ENCODE measurements at regions not wholly inside any gene's neighbourhood (a gene's known extent, or its start where the extent isn't known, plus 50 kb on each side); places are given as distances from the start of the nearest gene placed in this dataset.

GRCh38 chr6:54730767-54731630, 115.6 kb upstream of the FAM83B start:
- Histone ChIP-seq H3K27me3 (ENCODE audit: insufficient read depth, low read length) (no peaks in the 10 kb centered on the region), H3K27ac (ENCODE audit: low read depth, low read length) (no peak overlapping the region), H3K36me3 (ENCODE audit: insufficient read depth, low read length) (no peaks in the 10 kb centered on the region), H3K4me1 (ENCODE audit: insufficient read depth, low read length) (no peaks in the 10 kb centered on the region), H3K4me3 (ENCODE audit: low read length in 2 of 2) (no peak overlapping the region), H3K9me3 (ENCODE audit: control insufficient read depth in 1 of 2, low read length in 2 of 2) (no peaks in the 10 kb centered on the region)
- ChIA-PET POLR2A (ENCODE audit: partially characterized antibody) (no interaction called here), CTCF (ENCODE audit: partially characterized antibody) (no interaction called here)
- DNase-seq: no peak
- H3K27me3 Mint-ChIP-seq: no peaks in the 10 kb centered on the region
- intact Hi-C loops (cut with micrococcal nuclease): no loop called here
- H3K4me3 Mint-ChIP-seq: no peak overlapping the region
- H3K27ac Mint-ChIP-seq: no peak overlapping the region
- peaks cover 3 to 22% (median 9%) of the 10 kb centered on the region in 8 donors for H3K9me3 Mint-ChIP-seq
- H3K36me3 Mint-ChIP-seq: no peaks in the 10 kb centered on the region
- H3K4me1 Mint-ChIP-seq: no peaks in the 10 kb centered on the region

GRCh38 chr6:54737247-54737646, 109.3 kb upstream of the FAM83B start:
- peaks cover 3 to 18% (median 9%) of the 10 kb centered on the region in 8 donors for H3K9me3 Mint-ChIP-seq
- intact Hi-C loops (cut with micrococcal nuclease): no loop called here
- H3K4me1 Mint-ChIP-seq: no peaks in the 10 kb centered on the region
- Histone ChIP-seq H3K4me3 (ENCODE audit: low read length in 2 of 2) (no peak overlapping the region), H3K9me3 (ENCODE audit: control insufficient read depth in 1 of 2, low read length in 2 of 2) (no peaks in the 10 kb centered on the region), H3K27me3 (ENCODE audit: insufficient read depth, low read length) (no peaks in the 10 kb centered on the region), H3K27ac (ENCODE audit: low read depth, low read length) (no peak overlapping the region), H3K4me1 (ENCODE audit: insufficient read depth, low read length) (no peaks in the 10 kb centered on the region), H3K36me3 (ENCODE audit: insufficient read depth, low read length) (no peaks in the 10 kb centered on the region)
- no peaks in the 10 kb centered on the region for H3K36me3 Mint-ChIP-seq
- CTCF ChIA-PET (ENCODE audit: partially characterized antibody): no interaction called here
- no peak overlapping the region for H3K4me3 Mint-ChIP-seq
- H3K27ac Mint-ChIP-seq: no peak overlapping the region
- POLR2A ChIA-PET (ENCODE audit: partially characterized antibody): no interaction called here
- H3K27me3 Mint-ChIP-seq: no peaks in the 10 kb centered on the region
- DNase-seq: no peak

GRCh38 chr6:54747955-54748354, 98.6 kb upstream of the FAM83B start:
- H3K36me3 Mint-ChIP-seq: no peaks in the 10 kb centered on the region
- H3K27me3 ChIP-seq (ENCODE audit: insufficient read depth, low read length): no peaks in the 10 kb centered on the region
- H3K9me3 Mint-ChIP-seq: peaks cover 0 to 23% (median 14%) of the 10 kb centered on the region in 8 donors
- no peaks in the 10 kb centered on the region for H3K27me3 Mint-ChIP-seq
- intact Hi-C loops (cut with micrococcal nuclease): no loop called here
- no peak overlapping the region for H3K27ac Mint-ChIP-seq
- H3K4me3 ChIP-seq (ENCODE audit: low read length in 2 of 2): no peak overlapping the region
- H3K9me3 ChIP-seq (ENCODE audit: control insufficient read depth in 1 of 2, low read length in 2 of 2): no peaks in the 10 kb centered on the region
- H3K27ac ChIP-seq (ENCODE audit: low read depth, low read length): no peak overlapping the region
- H3K4me1 ChIP-seq (ENCODE audit: insufficient read depth, low read length): no peaks in the 10 kb centered on the region
- H3K36me3 ChIP-seq (ENCODE audit: insufficient read depth, low read length): no peaks in the 10 kb centered on the region
- CTCF ChIA-PET (ENCODE audit: partially characterized antibody): no interaction called here
- H3K4me3 Mint-ChIP-seq: no peak overlapping the region
- H3K4me1 Mint-ChIP-seq: no peaks in the 10 kb centered on the region
- POLR2A ChIA-PET (ENCODE audit: partially characterized antibody): no interaction called here
- DNase-seq: no peak

DNA sequence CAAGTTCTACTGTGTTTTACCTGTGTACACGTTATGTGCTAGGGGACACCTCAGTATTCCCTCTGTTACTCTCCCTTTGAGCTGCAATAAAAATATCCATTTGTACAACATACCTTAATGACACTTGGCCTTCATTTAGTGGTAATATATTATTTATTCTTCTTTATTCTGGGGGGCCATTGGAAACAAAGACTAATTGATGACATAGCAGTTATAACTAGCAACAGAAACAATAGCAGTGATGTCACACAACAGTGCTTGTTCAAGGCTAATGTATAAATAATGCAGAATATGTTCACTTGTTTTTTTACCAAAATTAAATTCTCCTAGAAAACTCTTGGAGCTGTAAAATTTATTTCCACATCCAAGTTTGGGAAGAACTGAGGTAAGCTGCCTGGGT, 92.2 kb upstream of the FAM83B start:
- peaks cover 0 to 1% of the 10 kb centered on the region in 2 donors for H3K36me3 Mint-ChIP-seq
- POLR2A ChIA-PET (ENCODE audit: partially characterized antibody): no interaction called here

GRCh38 chr6:54758340-54758739, 88.2 kb upstream of the FAM83B start:
- Mint-ChIP-seq H3K4me3 (no peak overlapping the region), H3K36me3 (peaks cover 0 to 1% of the 10 kb centered on the region in 2 donors), H3K4me1 (no peaks in the 10 kb centered on the region), H3K9me3 (peaks cover 0 to 21% (median 6%) of the 10 kb centered on the region in 8 donors), H3K27me3 (no peaks in the 10 kb centered on the region), H3K27ac (no peak overlapping the region)
- no peak overlapping the region for H3K27ac ChIP-seq (ENCODE audit: low read depth, low read length)
- POLR2A ChIA-PET (ENCODE audit: partially characterized antibody): no interaction called here
- DNase-seq: no peak
- H3K4me1 ChIP-seq (ENCODE audit: insufficient read depth, low read length): no peaks in the 10 kb centered on the region
- CTCF ChIA-PET (ENCODE audit: partially characterized antibody): no interaction called here
- H3K9me3 ChIP-seq (ENCODE audit: control insufficient read depth in 1 of 2, low read length in 2 of 2): no peaks in the 10 kb centered on the region
- no peaks in the 10 kb centered on the region for H3K36me3 ChIP-seq (ENCODE audit: insufficient read depth, low read length)
- H3K27me3 ChIP-seq (ENCODE audit: insufficient read depth, low read length): no peaks in the 10 kb centered on the region
- no peak overlapping the region for H3K4me3 ChIP-seq (ENCODE audit: low read length in 2 of 2)
- intact Hi-C loops (cut with micrococcal nuclease): no loop called here

More for the DNA sequence above, 92.2 kb upstream of the FAM83B start:
- no peak overlapping the region for H3K4me3 ChIP-seq (ENCODE audit: low read length in 2 of 2)
- no peaks in the 10 kb centered on the region for H3K27me3 Mint-ChIP-seq
- H3K36me3 ChIP-seq (ENCODE audit: insufficient read depth, low read length): no peaks in the 10 kb centered on the region
- no peak for DNase-seq
- no peak overlapping the region for H3K27ac Mint-ChIP-seq
- intact Hi-C loops (cut with micrococcal nuclease): no loop called here
- H3K9me3 ChIP-seq (ENCODE audit: control insufficient read depth in 1 of 2, low read length in 2 of 2): no peaks in the 10 kb centered on the region
- no peak overlapping the region for H3K4me3 Mint-ChIP-seq
- peaks cover 0 to 12% (median 5%) of the 10 kb centered on the region in 8 donors for H3K9me3 Mint-ChIP-seq
- H3K27ac ChIP-seq (ENCODE audit: low read depth, low read length): no peak overlapping the region
- H3K27me3 ChIP-seq (ENCODE audit: insufficient read depth, low read length): no peaks in the 10 kb centered on the region
- H3K4me1 ChIP-seq (ENCODE audit: insufficient read depth, low read length): no peaks in the 10 kb centered on the region
- CTCF ChIA-PET (ENCODE audit: partially characterized antibody): no interaction called here
- H3K4me1 Mint-ChIP-seq: no peaks in the 10 kb centered on the region

- no peaks in the 10 kb centered on the region for H3K27me3 ChIP-seq (ENCODE audit: insufficient read depth, low read length)
- no peaks in the 10 kb centered on the region for H3K36me3 ChIP-seq (ENCODE audit: insufficient read depth, low read length)
- intact Hi-C loops (cut with micrococcal nuclease): no loop called here
- H3K36me3 Mint-ChIP-seq: no peaks in the 10 kb centered on the region
- ChIA-PET CTCF (ENCODE audit: partially characterized antibody) (no interaction called here), POLR2A (ENCODE audit: partially characterized antibody) (no interaction called here)
- DNase-seq: no peak
- no peaks in the 10 kb centered on the region for H3K9me3 ChIP-seq (ENCODE audit: control insufficient read depth in 1 of 2, low read length in 2 of 2)
- H3K4me3 ChIP-seq (ENCODE audit: low read length in 2 of 2): no peak overlapping the region
- no peak overlapping the region for H3K27ac ChIP-seq (ENCODE audit: low read depth, low read length)
- H3K4me1 Mint-ChIP-seq: no peaks in the 10 kb centered on the region
- H3K4me3 Mint-ChIP-seq: no peak overlapping the region
- no peaks in the 10 kb centered on the region for H3K4me1 ChIP-seq (ENCODE audit: insufficient read depth, low read length)
- peaks cover 0 to 13% (median 3%) of the 10 kb centered on the region in 8 donors for H3K9me3 Mint-ChIP-seq
- H3K27ac Mint-ChIP-seq: no peak overlapping the region
- H3K27me3 Mint-ChIP-seq: no peaks in the 10 kb centered on the region
Measured at GRCh38 chr6:54768494-54768893, 78.1 kb upstream of the FAM83B start.

DNA sequence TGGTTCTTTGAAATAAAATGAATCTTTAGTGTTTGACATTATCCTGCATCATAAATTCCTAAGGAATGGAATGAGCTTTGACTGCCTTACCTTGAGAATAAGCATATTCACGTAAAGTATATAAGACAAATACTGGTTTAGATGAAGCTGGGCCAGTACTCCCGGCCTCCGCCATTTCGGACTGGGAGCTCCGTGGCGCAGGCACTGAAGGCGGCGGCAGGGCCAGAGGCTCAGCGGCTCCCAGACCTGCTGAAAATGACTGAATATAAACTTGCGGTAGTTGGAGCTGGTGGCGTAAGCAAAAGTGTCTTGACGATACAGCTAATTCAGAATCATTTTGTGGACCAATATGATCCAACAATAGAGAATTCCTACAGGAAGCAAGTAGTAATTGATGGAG, 76.2 kb upstream of the FAM83B start:
- H3K4me1 Mint-ChIP-seq: no peaks in the 10 kb centered on the region
- DNase-seq: no peak
- H3K27me3 ChIP-seq (ENCODE audit: insufficient read depth, low read length): no peaks in the 10 kb centered on the region
- H3K4me3 ChIP-seq (ENCODE audit: low read length in 2 of 2): no peak overlapping the region
- H3K4me1 ChIP-seq (ENCODE audit: insufficient read depth, low read length): no peaks in the 10 kb centered on the region
- H3K4me3 Mint-ChIP-seq: no peak overlapping the region
- H3K36me3 ChIP-seq (ENCODE audit: insufficient read depth, low read length): no peaks in the 10 kb centered on the region
- no peak overlapping the region for H3K27ac ChIP-seq (ENCODE audit: low read depth, low read length)
- ChIA-PET POLR2A (ENCODE audit: partially characterized antibody) (no interaction called here), CTCF (ENCODE audit: partially characterized antibody) (no interaction called here)
- H3K27ac Mint-ChIP-seq: no peak overlapping the region
- no peaks in the 10 kb centered on the region for H3K9me3 ChIP-seq (ENCODE audit: control insufficient read depth in 1 of 2, low read length in 2 of 2)
- no peaks in the 10 kb centered on the region for H3K27me3 Mint-ChIP-seq
- intact Hi-C loops (cut with micrococcal nuclease): no loop called here
- peaks cover 0 to 13% (median 3%) of the 10 kb centered on the region in 8 donors for H3K9me3 Mint-ChIP-seq
- H3K36me3 Mint-ChIP-seq: no peaks in the 10 kb centered on the region

Data from CD4-positive, alpha-beta memory T cell (primary cell).